Mesendoderm (in vitro differentiated cells): ENCODE measurements at regions not wholly inside any gene's neighbourhood (a gene's known extent, or its start where the extent isn't known, plus 50 kb on each side); places are given as distances from the start of the nearest gene placed in this dataset.

Source experiments
- DNase-seq: peaks from one replicate; pipeline ENCODE4 v3.0.0; 2013
- H2AK5ac ChIP-seq: 2 replicates; pipeline ENCODE4 v1.6.1; 2013; ENCODE audit warnings: low read length, inconsistent platforms
- H2BK120ac ChIP-seq: 2 replicates; pipeline ENCODE4 v1.6.1; 2013; ENCODE audit warnings: low read depth, mild to moderate bottlenecking, low read length, moderate library complexity, mixed read lengths
- H2BK15ac ChIP-seq: replicated peaks from 2 replicates; pipeline ENCODE4 v1.6.1; 2013; ENCODE audit warnings: low read depth, mild to moderate bottlenecking, moderate library complexity
- H2BK5ac ChIP-seq: 2 replicates; pipeline ENCODE4 v1.6.1; 2013; ENCODE audit warnings: low read length, inconsistent platforms
- H3K18ac ChIP-seq: 2 replicates; pipeline ENCODE4 v1.6.1; 2013; ENCODE audit warnings: mild to moderate bottlenecking, low read length, mixed read lengths
- H3K23ac ChIP-seq: one replicate; pipeline ENCODE4 v1.6.1; 2013; ENCODE audit warnings: low read length
- H3K27ac ChIP-seq: 2 replicates; pipeline ENCODE4 v1.5.1; 2013; ENCODE audit warnings: low read depth, mild to moderate bottlenecking, inconsistent platforms, low read length, moderate library complexity
- H3K27me3 ChIP-seq: 2 replicates; pipeline ENCODE4 v1.6.1; 2013; ENCODE audit warnings: low read length, control low read depth, mild to moderate bottlenecking, inconsistent platforms; ENCODE audit not compliant: insufficient read depth, poor library complexity
- H3K36me3 ChIP-seq: 2 replicates; pipeline ENCODE4 v1.6.1; 2013; ENCODE audit warnings: low read length, inconsistent platforms; ENCODE audit not compliant: control insufficient read depth, insufficient read depth
- H3K4ac ChIP-seq: one replicate; pipeline ENCODE4 v1.6.1; 2013; ENCODE audit warnings: low read depth, mild to moderate bottlenecking, low read length, moderate library complexity
- H3K4me1 ChIP-seq: 2 replicates; pipeline ENCODE4 v1.6.1; 2013; ENCODE audit warnings: low read depth, low read length, inconsistent platforms; ENCODE audit not compliant: control insufficient read depth
- H3K4me2 ChIP-seq: 2 replicates; pipeline ENCODE4 v1.6.1; 2013; ENCODE audit warnings: low read length
- H3K4me3 ChIP-seq: 2 replicates; pipeline ENCODE4 v1.5.1; 2013; ENCODE audit warnings: mild to moderate bottlenecking, low read length
- H3K56ac ChIP-seq: one replicate; pipeline ENCODE4 v1.6.1; 2013; ENCODE audit warnings: low read length
- H3K79me1 ChIP-seq: 2 replicates; pipeline ENCODE4 v1.6.1; 2013; ENCODE audit warnings: low read length, inconsistent platforms
- H3K79me2 ChIP-seq: 2 replicates; pipeline ENCODE4 v1.6.1; 2013; ENCODE audit warnings: mild to moderate bottlenecking, low read length; ENCODE audit not compliant: control insufficient read depth, insufficient read depth
- H3K9ac ChIP-seq: 2 replicates; pipeline ENCODE4 v1.6.1; 2013; ENCODE audit warnings: low read length, inconsistent platforms
- H4K5ac ChIP-seq: one replicate; pipeline ENCODE4 v1.6.1; 2013; ENCODE audit warnings: low read length
- H4K8ac ChIP-seq: one replicate; pipeline ENCODE4 v1.6.1; 2013; ENCODE audit warnings: low read depth, mild to moderate bottlenecking, control low read depth, low read length, moderate library complexity
- WGBS: extraction: QIAGEN DNeasy Blood & Tissue Kit; methylation state at CpG from one replicate; pipeline ENCODE4 v1.1.7; 2013; ENCODE audit warnings: low lambda C conversion rate, missing lambda C conversion rate; ENCODE audit not compliant: insufficient coverage; ENCODE audit errors: extremely low coverage; 5-methylcytosine and 5-hydroxymethylcytosine counted together

GRCh38 chr3:16055606-16056211 is 118.8 kb upstream of the GALNT15 start:
- Histone ChIP-seq H3K27ac (no peak overlapping the region), H3K36me3 (no peaks in the 10 kb centered on the region), H3K79me2 (no peaks in the 10 kb centered on the region), H2BK120ac (no peak overlapping the region), H3K4me1 (no peaks in the 10 kb centered on the region), H4K5ac (no peak overlapping the region), H4K8ac (no peak overlapping the region), H3K27me3 (no peaks in the 10 kb centered on the region), H3K4me3 (no peak overlapping the region), H3K9ac (no peak overlapping the region), H3K23ac (no peak overlapping the region), H2AK5ac (no peak overlapping the region), H3K4ac (no peak overlapping the region), H3K56ac (no peak overlapping the region), H2BK5ac (no peak overlapping the region), H2BK15ac (no peak overlapping the region), H3K79me1 (no peaks in the 10 kb centered on the region), H3K18ac (no peak overlapping the region), H3K4me2 (no peak overlapping the region)
- no peak for DNase-seq
- no CpG with 5 or more reads among the region's 7 CpGs for WGBS

- H3K36me3 ChIP-seq = no peaks in the 10 kb centered on the region
- no peak overlapping the region for H3K4me3 ChIP-seq
- no peak overlapping the region for H2BK5ac ChIP-seq
- no peak overlapping the region for H2BK15ac ChIP-seq
- no peak overlapping the region for H2AK5ac ChIP-seq
- no peak overlapping the region for H3K27ac ChIP-seq
- no peak overlapping the region for H3K56ac ChIP-seq
- no peaks in the 10 kb centered on the region for H3K79me2 ChIP-seq
- no CpG with 5 or more reads among the region's 2 CpGs for WGBS
- no peak overlapping the region for H3K4me2 ChIP-seq
- no peak overlapping the region for H4K8ac ChIP-seq
- no peak overlapping the region for H3K4ac ChIP-seq
- H3K9ac ChIP-seq = no peak overlapping the region
- no peak overlapping the region for H3K23ac ChIP-seq
- H3K79me1 ChIP-seq = no peaks in the 10 kb centered on the region
- no peak overlapping the region for H3K18ac ChIP-seq
- no peaks in the 10 kb centered on the region for H3K27me3 ChIP-seq
- H4K5ac ChIP-seq = no peak overlapping the region
- H3K4me1 ChIP-seq = no peaks in the 10 kb centered on the region
- no peak overlapping the region for H2BK120ac ChIP-seq
- no peak for DNase-seq
These were observed 118.3 kb upstream of the GALNT15 start for GRCh38 chr3:16056217-16056616.

GRCh38 chr3:16058521-16058920 is 116.0 kb upstream of the GALNT15 start:
- WGBS = no CpG with 5 or more reads among the region's 1 CpG
- H3K27ac ChIP-seq = no peak overlapping the region

GRCh38 chr3:16059081-16059537 is 115.4 kb upstream of the GALNT15 start:
- no CpG with 5 or more reads among the region's 5 CpGs for WGBS
- H4K5ac ChIP-seq = no peak overlapping the region
- no peaks in the 10 kb centered on the region for H3K79me1 ChIP-seq
- no peak overlapping the region for H3K4me3 ChIP-seq
- no peak overlapping the region for H3K56ac ChIP-seq
- no peaks in the 10 kb centered on the region for H3K79me2 ChIP-seq
- H3K4me1 ChIP-seq = no peaks in the 10 kb centered on the region
- H2AK5ac ChIP-seq = no peak overlapping the region
- H2BK5ac ChIP-seq = no peak overlapping the region
- no peak overlapping the region for H4K8ac ChIP-seq
- H2BK15ac ChIP-seq = no peak overlapping the region
- no peak overlapping the region for H3K4me2 ChIP-seq
- peak; percentile 50 for DNase-seq
- no peaks in the 10 kb centered on the region for H3K27me3 ChIP-seq
- H3K4ac ChIP-seq = no peak overlapping the region
- H3K27ac ChIP-seq = no peak overlapping the region
- H3K18ac ChIP-seq = no peak overlapping the region
- no peaks in the 10 kb centered on the region for H3K36me3 ChIP-seq
- no peak overlapping the region for H2BK120ac ChIP-seq
- H3K9ac ChIP-seq = no peak overlapping the region
- no peak overlapping the region for H3K23ac ChIP-seq

More at GRCh38 chr3:16058521-16058920, 116.0 kb upstream of the GALNT15 start:
- H4K5ac ChIP-seq = no peak overlapping the region
- H3K4ac ChIP-seq = no peak overlapping the region
- no peak overlapping the region for H3K4me2 ChIP-seq
- no peak overlapping the region for H3K18ac ChIP-seq
- no peak overlapping the region for H2BK120ac ChIP-seq
- DNase-seq = no peak
- no peak overlapping the region for H3K4me3 ChIP-seq
- H3K9ac ChIP-seq = no peak overlapping the region
- H3K79me1 ChIP-seq = no peaks in the 10 kb centered on the region
- no peaks in the 10 kb centered on the region for H3K27me3 ChIP-seq
- H2BK15ac ChIP-seq = no peak overlapping the region
- H3K36me3 ChIP-seq = no peaks in the 10 kb centered on the region
- no peak overlapping the region for H3K23ac ChIP-seq
- H4K8ac ChIP-seq = no peak overlapping the region
- H3K4me1 ChIP-seq = no peaks in the 10 kb centered on the region
- no peak overlapping the region for H2AK5ac ChIP-seq
- H3K79me2 ChIP-seq = no peaks in the 10 kb centered on the region
- H2BK5ac ChIP-seq = no peak overlapping the region
- no peak overlapping the region for H3K56ac ChIP-seq

- no peak overlapping the region for H3K23ac ChIP-seq
- H4K5ac ChIP-seq = no peak overlapping the region
- H2BK120ac ChIP-seq = no peak overlapping the region
- no peaks in the 10 kb centered on the region for H3K79me1 ChIP-seq
- H3K56ac ChIP-seq = peak overlapping the region; percentile 15
- H4K8ac ChIP-seq = no peak overlapping the region
- no peak overlapping the region for H3K9ac ChIP-seq
- H3K18ac ChIP-seq = no peak overlapping the region
- H2BK15ac ChIP-seq = no peak overlapping the region
- no peak overlapping the region for H2BK5ac ChIP-seq
- DNase-seq = no peak
- no peak overlapping the region for H2AK5ac ChIP-seq
- H3K36me3 ChIP-seq = no peaks in the 10 kb centered on the region
- no peaks in the 10 kb centered on the region for H3K27me3 ChIP-seq
- H3K4me1 ChIP-seq = no peaks in the 10 kb centered on the region
- no peak overlapping the region for H3K4ac ChIP-seq
- no peak overlapping the region for H3K27ac ChIP-seq
- no CpG with 5 or more reads among the region's 2 CpGs for WGBS
- no peak overlapping the region for H3K4me3 ChIP-seq
- no peak overlapping the region for H3K4me2 ChIP-seq
- no peaks in the 10 kb centered on the region for H3K79me2 ChIP-seq
These were observed 114.6 kb upstream of the GALNT15 start for GRCh38 chr3:16059711-16060357.
